Astrocyte (in vitro differentiated cells and primary cell): ENCODE measurements at regions not wholly inside any gene's neighbourhood (a gene's known extent, or its start where the extent isn't known, plus 50 kb on each side); places are given as distances from the start of the nearest gene placed in this dataset.

Experiments
- EZH2 ChIP-seq: IDR thresholded peaks from 2 replicates; pipeline ENCODE4 v1.6.1; 2012; ENCODE audit warnings: mild to moderate bottlenecking, low read length, inconsistent platforms; ENCODE audit not compliant: insufficient read depth
- TF ChIP-seq, protein P1 (sequence below): IDR thresholded peaks from 2 replicates; pipeline ENCODE4 v1.5.1; 2011; ENCODE audit warnings: low read depth, mild to moderate bottlenecking, inconsistent platforms, low read length, moderate library complexity; ENCODE audit not compliant: insufficient read depth

DNA sequence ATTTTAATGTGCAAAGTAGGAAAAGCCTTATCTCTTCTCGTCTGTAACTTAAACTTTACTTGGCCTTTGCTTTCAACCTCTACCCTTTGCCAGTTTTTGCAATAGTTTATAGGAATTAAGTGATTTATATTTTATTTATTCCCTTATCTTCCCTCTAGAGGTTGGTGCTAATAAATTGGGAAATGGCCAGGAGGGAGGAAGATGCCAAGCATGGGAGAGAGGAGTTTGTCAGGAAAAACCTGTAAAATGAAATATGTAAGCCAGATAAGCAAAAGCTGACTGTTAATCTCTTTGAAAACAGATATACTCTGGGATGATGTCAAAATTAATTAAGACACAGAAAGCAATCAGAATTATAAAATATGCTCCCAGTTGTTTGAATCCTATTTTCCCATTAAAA, 484.5 kb downstream of the NR2F1-AS1 start:
- TF ChIP-seq, protein P1, sequence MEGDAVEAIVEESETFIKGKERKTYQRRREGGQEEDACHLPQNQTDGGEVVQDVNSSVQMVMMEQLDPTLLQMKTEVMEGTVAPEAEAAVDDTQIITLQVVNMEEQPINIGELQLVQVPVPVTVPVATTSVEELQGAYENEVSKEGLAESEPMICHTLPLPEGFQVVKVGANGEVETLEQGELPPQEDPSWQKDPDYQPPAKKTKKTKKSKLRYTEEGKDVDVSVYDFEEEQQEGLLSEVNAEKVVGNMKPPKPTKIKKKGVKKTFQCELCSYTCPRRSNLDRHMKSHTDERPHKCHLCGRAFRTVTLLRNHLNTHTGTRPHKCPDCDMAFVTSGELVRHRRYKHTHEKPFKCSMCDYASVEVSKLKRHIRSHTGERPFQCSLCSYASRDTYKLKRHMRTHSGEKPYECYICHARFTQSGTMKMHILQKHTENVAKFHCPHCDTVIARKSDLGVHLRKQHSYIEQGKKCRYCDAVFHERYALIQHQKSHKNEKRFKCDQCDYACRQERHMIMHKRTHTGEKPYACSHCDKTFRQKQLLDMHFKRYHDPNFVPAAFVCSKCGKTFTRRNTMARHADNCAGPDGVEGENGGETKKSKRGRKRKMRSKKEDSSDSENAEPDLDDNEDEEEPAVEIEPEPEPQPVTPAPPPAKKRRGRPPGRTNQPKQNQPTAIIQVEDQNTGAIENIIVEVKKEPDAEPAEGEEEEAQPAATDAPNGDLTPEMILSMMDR, result no peak
- no peak for TF ChIP-seq EZH2
